ENCODE measurements at regions not wholly inside any gene's neighbourhood (a gene's known extent, or its start where the extent isn't known, plus 50 kb on each side); places are given as distances from the start of the nearest gene placed in this dataset.

GRCh38 chr11:70020336-70021214 lies 57.5 kb upstream of the ANO1 start:
- TF ChIP-seq CTCF (IDR thresholded peaks at IDR 0.05; ENCODE audit: borderline replicate concordance, insufficient read depth, low read depth, low read length) = no peak
- H3K4me3 ChIP-seq (ENCODE audit: low read depth, low read length) = no peak overlapping the region

GRCh38 chr11:70021586-70021985 lies 56.5 kb upstream of the ANO1 start:
- TF ChIP-seq CTCF (IDR thresholded peaks at IDR 0.05; ENCODE audit: borderline replicate concordance, insufficient read depth, low read depth, low read length) = no peak
- H3K4me3 ChIP-seq (ENCODE audit: low read depth, low read length) = no peak overlapping the region

- no peak overlapping the region for H3K4me3 ChIP-seq (ENCODE audit: low read depth, low read length)
- no peak for TF ChIP-seq CTCF (IDR thresholded peaks at IDR 0.05; ENCODE audit: borderline replicate concordance, insufficient read depth, low read depth, low read length)
These were observed 53.9 kb upstream of the ANO1 start for GRCh38 chr11:70024036-70024772.

- H3K4me3 ChIP-seq (ENCODE audit: low read depth, low read length) = no peak overlapping the region
- no peak for TF ChIP-seq CTCF (IDR thresholded peaks at IDR 0.05; ENCODE audit: borderline replicate concordance, insufficient read depth, low read depth, low read length)
These were observed 53.4 kb upstream of the ANO1 start for GRCh38 chr11:70024773-70025045.

- no peak overlapping the region for H3K4me3 ChIP-seq (ENCODE audit: low read depth, low read length)
- no peak for TF ChIP-seq CTCF (IDR thresholded peaks at IDR 0.05; ENCODE audit: borderline replicate concordance, insufficient read depth, low read depth, low read length)
These were observed 52.8 kb upstream of the ANO1 start for GRCh38 chr11:70025308-70025707.

- TF ChIP-seq CTCF (IDR thresholded peaks at IDR 0.05; ENCODE audit: borderline replicate concordance, insufficient read depth, low read depth, low read length) = no peak
- no peak overlapping the region for H3K4me3 ChIP-seq (ENCODE audit: low read depth, low read length)
These were observed 52.1 kb upstream of the ANO1 start for GRCh38 chr11:70026012-70026411.

- TF ChIP-seq CTCF (IDR thresholded peaks at IDR 0.05; ENCODE audit: borderline replicate concordance, insufficient read depth, low read depth, low read length) = no peak
- no peak overlapping the region for H3K4me3 ChIP-seq (ENCODE audit: low read depth, low read length)
These were observed 51.4 kb upstream of the ANO1 start for GRCh38 chr11:70026726-70027125.
